HG02642 (cell line): ENCODE measurements at regions not wholly inside any gene's neighbourhood (a gene's known extent, or its start where the extent isn't known, plus 50 kb on each side); places are given as distances from the start of the nearest gene placed in this dataset.
"Not testable (repeated sequence)": the region's sequence is repeated elsewhere in the genome, so short reads cannot be mapped to it uniquely, and the experiment has no call there.

Experiments
- ATAC-seq: cut with Tn5 transposase; IDR thresholded peaks from one replicate; pipeline ENCODE4 v1.9.1; 2021; ENCODE audit warnings: mild to moderate bottlenecking; ENCODE audit not compliant: unreplicated experiment, poor library complexity

- no peak for ATAC-seq
Observed at GRCh38 chr12:34301251-34302130, 279.2 kb downstream of the ALG10 start.

GRCh38 chr12:34302131-34302885, 280.0 kb downstream of the ALG10 start:
- no peak for ATAC-seq

GRCh38 chr12:34303091-34303870, 281.0 kb downstream of the ALG10 start:
- ATAC-seq = no peak

- no peak for ATAC-seq
Observed at GRCh38 chr12:34304001-34304400, 281.7 kb downstream of the ALG10 start.

- ATAC-seq = no peak
Observed at GRCh38 chr12:34304546-34304945, 282.2 kb downstream of the ALG10 start.

GRCh38 chr12:34305176-34305575, 282.9 kb downstream of the ALG10 start:
- no peak for ATAC-seq

- no peak for ATAC-seq
Observed at GRCh38 chr12:34306133-34306830, 284.0 kb downstream of the ALG10 start.

GRCh38 chr12:34309806-34310804, 287.8 kb downstream of the ALG10 start:
- not testable (repeated sequence) for ATAC-seq

- ATAC-seq = no peak
Observed at GRCh38 chr12:34311337-34311736, 289.0 kb downstream of the ALG10 start.

- ATAC-seq = no peak
Observed at GRCh38 chr12:34327671-34328070, 305.4 kb downstream of the ALG10 start.

- no peak for ATAC-seq
Observed at GRCh38 chr12:34333337-34333736, 311.0 kb downstream of the ALG10 start.

- no peak for ATAC-seq
Observed at GRCh38 chr12:34334538-34334937, 312.2 kb downstream of the ALG10 start.

GRCh38 chr12:34334953-34335743, 312.9 kb downstream of the ALG10 start:
- ATAC-seq = no peak

GRCh38 chr12:34335819-34336262, 313.5 kb downstream of the ALG10 start:
- ATAC-seq = no peak

- no peak for ATAC-seq
Observed at GRCh38 chr12:34336619-34337465, 314.5 kb downstream of the ALG10 start.

- ATAC-seq = no peak
Observed at GRCh38 chr12:34338751-34339150, 316.5 kb downstream of the ALG10 start.

- ATAC-seq = no peak
Observed at GRCh38 chr12:34339922-34340321, 317.6 kb downstream of the ALG10 start.
